ENCODE measurements at regions not wholly inside any gene's neighbourhood (a gene's known extent, or its start where the extent isn't known, plus 50 kb on each side); places are given as distances from the start of the nearest gene placed in this dataset.

GRCh38 chr13:39888865-39889810 is 233.7 kb downstream of the COG6 start:
- DNase-seq (ENCODE audit: low read depth) = no peak
- no peak overlapping the region for H3K4me3 ChIP-seq (ENCODE audit: low read depth, low read length)
- TF ChIP-seq, protein P1, sequence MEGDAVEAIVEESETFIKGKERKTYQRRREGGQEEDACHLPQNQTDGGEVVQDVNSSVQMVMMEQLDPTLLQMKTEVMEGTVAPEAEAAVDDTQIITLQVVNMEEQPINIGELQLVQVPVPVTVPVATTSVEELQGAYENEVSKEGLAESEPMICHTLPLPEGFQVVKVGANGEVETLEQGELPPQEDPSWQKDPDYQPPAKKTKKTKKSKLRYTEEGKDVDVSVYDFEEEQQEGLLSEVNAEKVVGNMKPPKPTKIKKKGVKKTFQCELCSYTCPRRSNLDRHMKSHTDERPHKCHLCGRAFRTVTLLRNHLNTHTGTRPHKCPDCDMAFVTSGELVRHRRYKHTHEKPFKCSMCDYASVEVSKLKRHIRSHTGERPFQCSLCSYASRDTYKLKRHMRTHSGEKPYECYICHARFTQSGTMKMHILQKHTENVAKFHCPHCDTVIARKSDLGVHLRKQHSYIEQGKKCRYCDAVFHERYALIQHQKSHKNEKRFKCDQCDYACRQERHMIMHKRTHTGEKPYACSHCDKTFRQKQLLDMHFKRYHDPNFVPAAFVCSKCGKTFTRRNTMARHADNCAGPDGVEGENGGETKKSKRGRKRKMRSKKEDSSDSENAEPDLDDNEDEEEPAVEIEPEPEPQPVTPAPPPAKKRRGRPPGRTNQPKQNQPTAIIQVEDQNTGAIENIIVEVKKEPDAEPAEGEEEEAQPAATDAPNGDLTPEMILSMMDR (IDR thresholded peaks at IDR 0.05; ENCODE audit: low read depth, low read length) = no peak
- TF ChIP-seq, protein P2, sequence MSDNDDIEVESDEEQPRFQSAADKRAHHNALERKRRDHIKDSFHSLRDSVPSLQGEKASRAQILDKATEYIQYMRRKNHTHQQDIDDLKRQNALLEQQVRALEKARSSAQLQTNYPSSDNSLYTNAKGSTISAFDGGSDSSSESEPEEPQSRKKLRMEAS (IDR thresholded peaks at IDR 0.05; ENCODE audit: low read depth, low read length) = no peak
- no peak for TF ChIP-seq MYC (IDR thresholded peaks at IDR 0.05; ENCODE audit: low read depth, low read length)
- no peak for TF ChIP-seq POLR2A (IDR thresholded peaks at IDR 0.05; ENCODE audit: extremely low read depth, insufficient read length)

DNA sequence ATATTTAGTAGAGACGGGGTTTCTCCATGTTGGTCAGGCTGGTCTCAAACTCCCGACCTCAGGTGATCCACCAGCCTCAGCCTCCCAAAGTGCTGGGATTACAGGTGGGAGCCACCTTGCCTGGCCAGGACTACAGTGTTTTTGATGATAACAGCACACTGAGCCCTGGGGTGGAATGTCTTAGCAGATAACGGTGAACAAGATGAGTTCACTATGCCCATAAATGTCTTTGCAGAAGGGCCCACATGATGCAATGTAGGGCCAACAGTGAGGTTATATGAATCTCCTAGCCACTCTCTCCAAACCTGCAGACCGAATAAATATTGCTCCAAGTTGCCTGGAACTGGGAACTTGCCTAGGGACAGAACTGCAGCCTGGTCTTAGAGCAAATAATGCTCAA is 235.1 kb downstream of the COG6 start:
- TF ChIP-seq MYC (IDR thresholded peaks at IDR 0.05; ENCODE audit: low read depth, low read length) = no peak
- TF ChIP-seq, protein P2 (IDR thresholded peaks at IDR 0.05; ENCODE audit: low read depth, low read length) = no peak
- TF ChIP-seq, protein P1 (IDR thresholded peaks at IDR 0.05; ENCODE audit: low read depth, low read length) = no peak
- no peak for TF ChIP-seq POLR2A (IDR thresholded peaks at IDR 0.05; ENCODE audit: extremely low read depth, insufficient read length)
- DNase-seq (ENCODE audit: low read depth) = no peak
- no peak overlapping the region for H3K4me3 ChIP-seq (ENCODE audit: low read depth, low read length)

DNA sequence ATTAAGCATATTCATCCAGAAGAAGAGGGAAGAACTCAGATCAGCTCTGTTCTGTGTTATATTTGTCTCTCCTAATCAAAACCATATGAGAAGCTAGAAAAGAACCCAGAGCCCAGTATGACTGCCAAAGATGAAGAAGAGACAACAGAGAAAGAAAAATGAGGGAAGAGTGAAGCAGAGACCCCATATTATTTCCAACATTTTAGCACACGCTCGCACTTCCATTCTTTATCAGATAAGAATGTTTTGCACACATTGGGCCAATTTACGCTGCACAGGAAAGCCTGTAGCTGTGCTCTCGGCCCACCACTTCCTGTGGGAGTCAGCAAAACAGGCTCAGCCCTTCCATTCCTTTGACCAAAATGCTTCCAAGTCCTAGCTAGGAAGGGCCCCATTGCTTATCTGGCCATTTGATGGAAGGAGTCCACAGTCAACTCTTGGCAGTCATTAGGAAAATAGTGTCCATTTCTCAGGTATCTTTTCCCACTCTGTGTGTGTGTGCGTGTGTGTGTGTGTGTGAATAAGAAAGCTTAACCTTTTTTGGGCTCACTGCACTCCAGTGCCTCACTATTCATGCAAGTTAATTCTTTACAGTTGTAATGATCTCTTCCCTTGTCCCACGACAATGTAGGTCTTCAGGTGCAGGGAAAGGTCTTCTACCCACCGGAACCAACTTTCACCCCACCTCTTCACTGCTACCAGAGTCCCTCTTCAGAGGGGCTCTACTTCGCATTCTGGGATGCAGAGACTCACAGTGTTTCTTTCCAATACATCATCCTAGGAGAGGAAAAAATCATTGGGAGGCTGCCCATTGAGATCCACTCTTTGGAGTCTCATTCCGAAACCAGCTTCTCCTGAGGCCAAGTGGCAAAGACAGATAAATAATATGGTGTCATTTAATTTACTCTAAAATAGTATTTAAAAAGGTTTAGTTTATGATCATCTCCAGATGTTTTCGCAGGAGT is 237.5 kb downstream of the COG6 start:
- DNase-seq (ENCODE audit: low read depth) = no peak
- H3K4me3 ChIP-seq (ENCODE audit: low read depth, low read length) = no peak overlapping the region
- TF ChIP-seq, protein P1 (IDR thresholded peaks at IDR 0.05; ENCODE audit: low read depth, low read length) = no peak
- TF ChIP-seq, protein P2 (IDR thresholded peaks at IDR 0.05; ENCODE audit: low read depth, low read length) = no peak
- TF ChIP-seq POLR2A (IDR thresholded peaks at IDR 0.05; ENCODE audit: extremely low read depth, insufficient read length) = no peak
- no peak for TF ChIP-seq MYC (IDR thresholded peaks at IDR 0.05; ENCODE audit: low read depth, low read length)

DNA sequence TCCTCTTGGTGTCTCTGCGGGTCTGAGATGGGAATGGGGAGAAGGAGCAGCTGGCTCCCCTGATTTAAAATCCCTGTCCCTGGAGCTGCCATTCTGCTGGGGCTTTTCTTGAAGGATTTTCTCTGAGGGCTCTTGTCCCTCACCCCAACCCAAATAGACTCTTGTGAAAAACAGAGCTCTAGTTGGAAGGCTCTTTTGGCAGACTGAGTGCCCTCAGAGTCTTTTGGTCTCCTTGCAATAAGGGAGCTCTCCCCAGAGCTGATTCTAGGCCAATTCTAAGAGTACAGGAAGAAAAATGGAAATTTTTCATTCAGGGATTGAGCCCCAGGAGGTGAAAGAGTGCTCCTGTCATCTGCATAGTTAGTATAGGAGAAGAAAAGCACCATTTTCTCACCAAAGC is 238.3 kb downstream of the COG6 start:
- DNase-seq (ENCODE audit: low read depth) = no peak
- TF ChIP-seq MYC (IDR thresholded peaks at IDR 0.05; ENCODE audit: low read depth, low read length) (no peak), POLR2A (IDR thresholded peaks at IDR 0.05; ENCODE audit: extremely low read depth, insufficient read length) (no peak)
- TF ChIP-seq, protein P1 (IDR thresholded peaks at IDR 0.05; ENCODE audit: low read depth, low read length) = no peak
- TF ChIP-seq, protein P2 (IDR thresholded peaks at IDR 0.05; ENCODE audit: low read depth, low read length) = no peak
- H3K4me3 ChIP-seq (ENCODE audit: low read depth, low read length) = no peak overlapping the region

DNA sequence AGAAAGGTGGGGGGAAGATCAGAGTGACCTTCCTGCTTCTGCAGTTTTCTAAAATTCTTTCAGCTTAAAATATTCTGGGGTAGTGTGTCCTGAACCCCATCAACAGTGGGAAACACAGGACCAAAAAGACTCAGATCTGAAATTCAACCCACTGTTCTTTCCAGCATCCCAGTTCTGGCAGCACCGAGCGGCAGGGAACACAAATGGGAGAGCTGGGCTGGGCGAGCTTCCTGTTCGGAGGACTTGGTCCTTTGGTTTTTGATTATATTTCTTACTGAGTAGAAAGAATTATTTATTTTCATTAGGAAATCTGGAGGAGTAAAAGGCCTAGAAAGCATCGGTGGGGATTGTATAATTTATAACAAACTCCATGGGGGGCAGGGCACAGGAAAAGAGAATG is 239.1 kb downstream of the COG6 start:
- TF ChIP-seq MYC (IDR thresholded peaks at IDR 0.05; ENCODE audit: low read depth, low read length) = no peak
- TF ChIP-seq, protein P1 (IDR thresholded peaks at IDR 0.05; ENCODE audit: low read depth, low read length) = no peak
- TF ChIP-seq POLR2A (IDR thresholded peaks at IDR 0.05; ENCODE audit: extremely low read depth, insufficient read length) = no peak
- TF ChIP-seq, protein P2 (IDR thresholded peaks at IDR 0.05; ENCODE audit: low read depth, low read length) = no peak
- DNase-seq (ENCODE audit: low read depth) = no peak
- H3K4me3 ChIP-seq (ENCODE audit: low read depth, low read length) = no peak overlapping the region

All from NB4 (cell line).